Mesendoderm (in vitro differentiated cells): ENCODE measurements at regions not wholly inside any gene's neighbourhood (a gene's known extent, or its start where the extent isn't known, plus 50 kb on each side); places are given as distances from the start of the nearest gene placed in this dataset.

Source experiments
- DNase-seq: peaks from one replicate; pipeline ENCODE4 v3.0.0; 2013
- H2AK5ac ChIP-seq: 2 replicates; pipeline ENCODE4 v1.6.1; 2013; ENCODE audit warnings: low read length, inconsistent platforms
- H2BK120ac ChIP-seq: 2 replicates; pipeline ENCODE4 v1.6.1; 2013; ENCODE audit warnings: low read depth, mild to moderate bottlenecking, low read length, moderate library complexity, mixed read lengths
- H2BK15ac ChIP-seq: replicated peaks from 2 replicates; pipeline ENCODE4 v1.6.1; 2013; ENCODE audit warnings: low read depth, mild to moderate bottlenecking, moderate library complexity
- H2BK5ac ChIP-seq: 2 replicates; pipeline ENCODE4 v1.6.1; 2013; ENCODE audit warnings: low read length, inconsistent platforms
- H3K18ac ChIP-seq: 2 replicates; pipeline ENCODE4 v1.6.1; 2013; ENCODE audit warnings: mild to moderate bottlenecking, low read length, mixed read lengths
- H3K23ac ChIP-seq: one replicate; pipeline ENCODE4 v1.6.1; 2013; ENCODE audit warnings: low read length
- H3K27ac ChIP-seq: 2 replicates; pipeline ENCODE4 v1.5.1; 2013; ENCODE audit warnings: low read depth, mild to moderate bottlenecking, inconsistent platforms, low read length, moderate library complexity
- H3K27me3 ChIP-seq: 2 replicates; pipeline ENCODE4 v1.6.1; 2013; ENCODE audit warnings: low read length, control low read depth, mild to moderate bottlenecking, inconsistent platforms; ENCODE audit not compliant: insufficient read depth, poor library complexity
- H3K36me3 ChIP-seq: 2 replicates; pipeline ENCODE4 v1.6.1; 2013; ENCODE audit warnings: low read length, inconsistent platforms; ENCODE audit not compliant: control insufficient read depth, insufficient read depth
- H3K4ac ChIP-seq: one replicate; pipeline ENCODE4 v1.6.1; 2013; ENCODE audit warnings: low read depth, mild to moderate bottlenecking, low read length, moderate library complexity
- H3K4me1 ChIP-seq: 2 replicates; pipeline ENCODE4 v1.6.1; 2013; ENCODE audit warnings: low read depth, low read length, inconsistent platforms; ENCODE audit not compliant: control insufficient read depth
- H3K4me2 ChIP-seq: 2 replicates; pipeline ENCODE4 v1.6.1; 2013; ENCODE audit warnings: low read length
- H3K4me3 ChIP-seq: 2 replicates; pipeline ENCODE4 v1.5.1; 2013; ENCODE audit warnings: mild to moderate bottlenecking, low read length
- H3K56ac ChIP-seq: one replicate; pipeline ENCODE4 v1.6.1; 2013; ENCODE audit warnings: low read length
- H3K79me1 ChIP-seq: 2 replicates; pipeline ENCODE4 v1.6.1; 2013; ENCODE audit warnings: low read length, inconsistent platforms
- H3K79me2 ChIP-seq: 2 replicates; pipeline ENCODE4 v1.6.1; 2013; ENCODE audit warnings: mild to moderate bottlenecking, low read length; ENCODE audit not compliant: control insufficient read depth, insufficient read depth
- H3K9ac ChIP-seq: 2 replicates; pipeline ENCODE4 v1.6.1; 2013; ENCODE audit warnings: low read length, inconsistent platforms
- H4K5ac ChIP-seq: one replicate; pipeline ENCODE4 v1.6.1; 2013; ENCODE audit warnings: low read length
- H4K8ac ChIP-seq: one replicate; pipeline ENCODE4 v1.6.1; 2013; ENCODE audit warnings: low read depth, mild to moderate bottlenecking, control low read depth, low read length, moderate library complexity
- WGBS: extraction: QIAGEN DNeasy Blood & Tissue Kit; methylation state at CpG from one replicate; pipeline ENCODE4 v1.1.7; 2013; ENCODE audit warnings: low lambda C conversion rate, missing lambda C conversion rate; ENCODE audit not compliant: insufficient coverage; ENCODE audit errors: extremely low coverage; 5-methylcytosine and 5-hydroxymethylcytosine counted together

DNA sequence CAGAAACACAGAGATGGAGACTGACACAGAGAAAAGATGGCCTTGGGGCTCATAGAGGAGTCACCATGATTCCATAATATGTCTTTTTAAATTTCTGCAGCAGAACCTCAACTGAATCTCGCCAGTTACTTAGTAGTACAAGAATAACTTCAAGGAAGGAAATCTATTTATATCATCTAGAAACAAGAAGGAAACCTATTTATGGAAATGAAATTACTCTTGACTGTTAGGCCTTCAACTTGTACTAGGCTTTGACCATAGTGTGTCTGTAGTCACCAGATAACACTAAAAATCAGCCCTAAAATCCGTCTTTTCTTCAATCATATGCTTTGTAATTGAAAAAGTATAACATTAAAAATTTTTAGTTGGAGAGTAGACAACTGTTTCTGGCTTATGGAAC lies 740.4 kb downstream of the TRIML1 start:
- Histone ChIP-seq H3K27me3 (no peaks in the 10 kb centered on the region), H2AK5ac (no peak overlapping the region), H3K36me3 (no peaks in the 10 kb centered on the region), H3K4me2 (no peak overlapping the region), H3K4ac (no peak overlapping the region), H3K79me2 (no peaks in the 10 kb centered on the region), H4K5ac (no peak overlapping the region), H3K9ac (no peak overlapping the region), H3K79me1 (no peaks in the 10 kb centered on the region), H3K4me3 (no peak overlapping the region), H3K27ac (no peak overlapping the region), H2BK15ac (no peak overlapping the region), H4K8ac (no peak overlapping the region), H2BK5ac (no peak overlapping the region), H3K56ac (no peak overlapping the region), H3K18ac (no peak overlapping the region), H2BK120ac (no peak overlapping the region), H3K4me1 (no peaks in the 10 kb centered on the region), H3K23ac (no peak overlapping the region)
- DNase-seq, result no peak
- no CpG with 5 or more reads among the region's 2 CpGs for WGBS

DNA sequence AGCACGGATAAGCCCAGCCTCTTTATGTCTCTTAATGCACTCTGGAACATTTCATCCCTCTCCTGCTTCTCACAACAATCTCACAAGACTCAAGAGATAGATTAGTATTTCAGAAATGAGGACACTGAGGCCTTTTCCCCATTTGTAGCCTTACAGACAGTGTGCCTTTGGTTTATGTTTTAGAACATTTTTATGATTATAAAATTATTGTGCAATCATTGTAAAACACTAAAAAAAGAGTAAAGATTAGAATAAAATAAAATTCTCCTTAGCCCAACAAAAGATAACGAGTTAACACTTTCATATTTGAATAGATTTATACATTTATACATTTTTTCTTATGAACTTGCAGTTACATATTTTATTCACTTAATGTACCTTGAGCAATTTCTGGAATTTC lies 748.7 kb downstream of the TRIML1 start:
- H3K79me1 ChIP-seq, result no peaks in the 10 kb centered on the region
- no peaks in the 10 kb centered on the region for H3K4me1 ChIP-seq
- no peak overlapping the region for H3K9ac ChIP-seq

DNA sequence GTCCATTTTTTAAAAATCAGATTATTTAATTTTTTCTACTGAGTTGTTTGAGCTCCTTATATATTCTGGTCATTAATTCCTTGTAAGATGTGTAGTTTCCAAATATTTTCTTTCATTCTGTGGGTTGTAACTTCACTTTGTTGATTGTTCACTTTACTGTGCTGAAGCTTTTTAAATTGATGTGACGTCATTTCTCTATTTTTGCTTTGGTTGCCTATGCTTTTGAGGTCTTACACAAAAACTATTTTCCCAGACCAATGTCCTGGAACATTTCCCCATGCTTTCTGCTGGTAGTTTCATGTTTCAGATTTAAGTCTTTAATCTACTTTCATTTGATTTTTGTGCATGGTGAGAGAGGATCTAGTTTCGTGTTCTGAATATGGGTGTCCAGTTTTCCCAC lies 753.6 kb downstream of the TRIML1 start:
- H3K27me3 ChIP-seq, result no peaks in the 10 kb centered on the region
- H2BK15ac ChIP-seq, result no peak overlapping the region
- DNase-seq, result no peak
- no peak overlapping the region for H2BK5ac ChIP-seq
- no peak overlapping the region for H3K4me2 ChIP-seq
- H3K4me1 ChIP-seq, result no peaks in the 10 kb centered on the region
- H4K5ac ChIP-seq, result no peak overlapping the region
- no peak overlapping the region for H3K23ac ChIP-seq
- H3K27ac ChIP-seq, result no peak overlapping the region
- no peaks in the 10 kb centered on the region for H3K79me2 ChIP-seq
- WGBS, result no CpG with 5 or more reads among the region's 2 CpGs
- H2AK5ac ChIP-seq, result no peak overlapping the region
- no peak overlapping the region for H4K8ac ChIP-seq
- no peak overlapping the region for H3K4me3 ChIP-seq
- H3K79me1 ChIP-seq, result no peaks in the 10 kb centered on the region
- H3K9ac ChIP-seq, result no peak overlapping the region
- no peak overlapping the region for H2BK120ac ChIP-seq
- no peaks in the 10 kb centered on the region for H3K36me3 ChIP-seq
- no peak overlapping the region for H3K56ac ChIP-seq
- H3K4ac ChIP-seq, result no peak overlapping the region
- no peak overlapping the region for H3K18ac ChIP-seq

More for the DNA sequence above, 748.7 kb downstream of the TRIML1 start:
- no peak overlapping the region for H3K4me3 ChIP-seq
- H3K23ac ChIP-seq, result no peak overlapping the region
- no peaks in the 10 kb centered on the region for H3K79me2 ChIP-seq
- no peak overlapping the region for H3K18ac ChIP-seq
- H3K4ac ChIP-seq, result no peak overlapping the region
- no peak overlapping the region for H3K27ac ChIP-seq
- no peak overlapping the region for H3K56ac ChIP-seq
- H4K8ac ChIP-seq, result no peak overlapping the region
- WGBS, result no CpG with 5 or more reads among the region's 2 CpGs
- no peak overlapping the region for H4K5ac ChIP-seq
- H2BK15ac ChIP-seq, result no peak overlapping the region
- no peak overlapping the region for H2BK5ac ChIP-seq
- no peak for DNase-seq
- H3K4me2 ChIP-seq, result no peak overlapping the region
- H3K27me3 ChIP-seq, result no peaks in the 10 kb centered on the region
- no peak overlapping the region for H2AK5ac ChIP-seq
- H3K36me3 ChIP-seq, result no peaks in the 10 kb centered on the region
- no peak overlapping the region for H2BK120ac ChIP-seq

DNA sequence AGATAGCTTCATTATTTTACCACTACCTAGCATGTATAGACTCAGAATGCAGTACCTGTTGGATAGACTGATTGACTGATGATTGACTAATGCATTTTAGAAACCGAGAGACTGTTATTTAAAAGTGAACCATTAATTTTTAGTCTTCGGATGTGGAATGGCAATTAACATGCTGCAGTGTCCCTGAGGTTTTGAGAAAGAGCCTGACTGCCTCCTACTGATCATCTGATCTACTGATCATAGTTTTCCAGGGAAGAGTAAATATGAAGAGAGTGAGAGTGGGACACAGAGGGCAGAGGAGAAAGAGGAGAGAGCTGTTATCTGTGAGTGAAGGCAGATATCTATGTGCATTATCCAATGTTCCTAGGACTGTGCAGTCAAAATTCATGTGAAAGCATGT lies 764.7 kb downstream of the TRIML1 start:
- WGBS, result no CpG with 5 or more reads among the region's 2 CpGs
- no peaks in the 10 kb centered on the region for H3K79me2 ChIP-seq

DNA sequence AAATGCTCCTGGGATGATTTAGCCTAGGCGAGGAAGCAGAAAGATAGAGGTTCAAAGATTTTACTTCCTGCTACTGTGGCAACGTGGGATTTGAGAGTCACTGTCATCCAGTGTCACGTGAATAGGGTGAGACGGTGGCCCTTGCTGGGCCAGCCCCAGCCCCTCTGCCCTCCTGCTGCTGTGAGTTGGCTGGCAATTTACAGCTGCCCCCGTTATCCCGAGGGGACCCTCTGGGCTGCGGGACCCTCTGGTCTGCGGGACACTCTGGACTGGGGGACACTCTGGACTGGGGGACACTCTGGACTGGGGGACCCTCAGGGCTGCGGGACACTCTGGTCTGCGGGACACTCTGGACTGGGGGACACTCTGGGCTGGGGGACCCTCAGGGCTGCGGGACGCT lies 765.4 kb downstream of the TRIML1 start:
- Histone ChIP-seq H3K4me3 (no peak overlapping the region), H3K36me3 (no peaks in the 10 kb centered on the region), H2BK120ac (no peak overlapping the region), H3K79me2 (no peaks in the 10 kb centered on the region), H3K27me3 (no peaks in the 10 kb centered on the region), H3K18ac (no peak overlapping the region), H4K5ac (no peak overlapping the region), H2BK5ac (no peak overlapping the region), H3K56ac (no peak overlapping the region), H4K8ac (no peak overlapping the region), H3K4ac (no peak overlapping the region), H3K27ac (no peak overlapping the region), H3K23ac (no peak overlapping the region), H3K79me1 (no peaks in the 10 kb centered on the region), H2AK5ac (no peak overlapping the region), H3K9ac (no peak overlapping the region), H3K4me2 (no peak overlapping the region), H3K4me1 (no peaks in the 10 kb centered on the region), H2BK15ac (no peak overlapping the region)
- no peak for DNase-seq
- no CpG with 5 or more reads among the region's 12 CpGs for whole genome bisulfite sequencing

More for the DNA sequence above, 764.7 kb downstream of the TRIML1 start:
- Histone ChIP-seq H2AK5ac (no peak overlapping the region), H3K79me1 (no peaks in the 10 kb centered on the region), H3K4me3 (no peak overlapping the region), H3K56ac (no peak overlapping the region), H2BK5ac (no peak overlapping the region), H2BK120ac (no peak overlapping the region), H3K4me2 (no peak overlapping the region), H3K18ac (no peak overlapping the region), H3K9ac (no peak overlapping the region), H3K23ac (no peak overlapping the region), H3K36me3 (no peaks in the 10 kb centered on the region), H2BK15ac (no peak overlapping the region), H4K5ac (no peak overlapping the region), H4K8ac (no peak overlapping the region), H3K4ac (no peak overlapping the region), H3K27me3 (no peaks in the 10 kb centered on the region), H3K27ac (no peak overlapping the region), H3K4me1 (no peaks in the 10 kb centered on the region)
- DNase-seq, result peak; percentile 8

DNA sequence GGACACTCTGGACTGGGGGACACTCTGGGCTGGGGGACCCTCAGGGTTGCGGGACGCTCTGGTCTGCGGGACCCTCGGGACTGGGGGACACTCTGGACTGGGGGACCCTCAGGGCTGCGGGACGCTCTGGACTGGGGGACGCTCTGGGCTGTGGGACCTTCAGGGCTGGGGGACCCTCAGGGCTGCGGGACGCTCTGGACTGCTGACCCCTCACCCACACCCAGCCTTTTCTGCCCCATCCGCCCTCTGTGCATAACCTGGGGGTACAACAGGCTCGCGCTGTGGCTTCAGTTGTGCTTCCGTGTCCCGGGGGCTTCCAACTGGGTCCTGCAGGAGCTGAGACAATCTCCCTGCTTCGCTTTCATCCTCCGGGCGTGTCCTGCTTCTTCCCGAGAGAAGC lies 766.0 kb downstream of the TRIML1 start:
- Histone ChIP-seq H2BK5ac (no peak overlapping the region), H3K4me1 (no peaks in the 10 kb centered on the region), H3K27ac (no peak overlapping the region), H3K56ac (no peak overlapping the region), H2BK15ac (no peak overlapping the region), H3K4me3 (no peak overlapping the region), H3K9ac (no peak overlapping the region), H4K8ac (no peak overlapping the region), H3K79me2 (no peaks in the 10 kb centered on the region), H3K79me1 (no peaks in the 10 kb centered on the region), H3K23ac (no peak overlapping the region), H3K36me3 (no peaks in the 10 kb centered on the region), H3K18ac (no peak overlapping the region), H3K4me2 (no peak overlapping the region), H2AK5ac (no peak overlapping the region), H3K27me3 (no peaks in the 10 kb centered on the region), H2BK120ac (no peak overlapping the region), H3K4ac (no peak overlapping the region), H4K5ac (no peak overlapping the region)
- no peak for DNase-seq
- no CpG with 5 or more reads among the region's 18 CpGs for WGBS
